HG03460 (cell line): ENCODE measurements at regions not wholly inside any gene's neighbourhood (a gene's known extent, or its start where the extent isn't known, plus 50 kb on each side); places are given as distances from the start of the nearest gene placed in this dataset.
"Not testable (repeated sequence)": the region's sequence is repeated elsewhere in the genome, so short reads cannot be mapped to it uniquely, and the experiment has no call there.

Source experiments
- ATAC-seq: cut with Tn5 transposase; IDR thresholded peaks from one replicate; pipeline ENCODE4 v1.9.1; 2021; ENCODE audit not compliant: unreplicated experiment

- ATAC-seq, result not testable (repeated sequence)
Observed at GRCh38 chr15:85263842-85264440, 116.5 kb upstream of the AKAP13 start.

- ATAC-seq, result not testable (repeated sequence)
Observed at GRCh38 chr15:85264614-85265190, 115.7 kb upstream of the AKAP13 start.

GRCh38 chr15:85267158-85267857 is 113.1 kb upstream of the AKAP13 start:
- ATAC-seq, result not testable (repeated sequence)

GRCh38 chr15:85274315-85275050 is 105.9 kb upstream of the AKAP13 start:
- no peak for ATAC-seq

GRCh38 chr15:85276508-85276907 is 103.9 kb upstream of the AKAP13 start:
- ATAC-seq, result no peak

- no peak for ATAC-seq
Observed at GRCh38 chr15:85276921-85277320, 103.5 kb upstream of the AKAP13 start.

- no peak for ATAC-seq
Observed at GRCh38 chr15:85277847-85278370, 102.5 kb upstream of the AKAP13 start.

- ATAC-seq, result no peak
Observed at GRCh38 chr15:85280203-85280602, 100.2 kb upstream of the AKAP13 start.

GRCh38 chr15:85281293-85281882 is 99.0 kb upstream of the AKAP13 start:
- no peak for ATAC-seq

GRCh38 chr15:85282504-85283115 is 97.8 kb upstream of the AKAP13 start:
- ATAC-seq, result no peak

GRCh38 chr15:85283815-85284214 is 96.6 kb upstream of the AKAP13 start:
- peak; percentile 73 for ATAC-seq

GRCh38 chr15:85284497-85284896 is 95.9 kb upstream of the AKAP13 start:
- no peak for ATAC-seq

- ATAC-seq, result no peak
Observed at GRCh38 chr15:85289677-85290365, 90.6 kb upstream of the AKAP13 start.

- not testable (repeated sequence) for ATAC-seq
Observed at GRCh38 chr15:85292583-85292982, 87.8 kb upstream of the AKAP13 start.

- ATAC-seq, result peak; percentile 94
Observed at GRCh38 chr15:85296615-85297402, 83.6 kb upstream of the AKAP13 start.

- ATAC-seq, result no peak
Observed at GRCh38 chr15:85297537-85297936, 82.9 kb upstream of the AKAP13 start.

GRCh38 chr15:85298366-85298765 is 82.0 kb upstream of the AKAP13 start:
- ATAC-seq, result no peak

GRCh38 chr15:85298941-85299340 is 81.5 kb upstream of the AKAP13 start:
- no peak for ATAC-seq

GRCh38 chr15:85302271-85302670 is 78.1 kb upstream of the AKAP13 start:
- ATAC-seq, result no peak
